Ecto neural progenitor cell (in vitro differentiated cells): ENCODE measurements at regions not wholly inside any gene's neighbourhood (a gene's known extent, or its start where the extent isn't known, plus 50 kb on each side); places are given as distances from the start of the nearest gene placed in this dataset.
"Not testable (repeated sequence)": the region's sequence is repeated elsewhere in the genome, so short reads cannot be mapped to it uniquely, and the experiment has no call there.

Experiments used
- DNase-seq: peaks from one replicate; pipeline ENCODE4 v3.0.0-alpha.2; 2018; ENCODE audit warnings: low spot score

DNA sequence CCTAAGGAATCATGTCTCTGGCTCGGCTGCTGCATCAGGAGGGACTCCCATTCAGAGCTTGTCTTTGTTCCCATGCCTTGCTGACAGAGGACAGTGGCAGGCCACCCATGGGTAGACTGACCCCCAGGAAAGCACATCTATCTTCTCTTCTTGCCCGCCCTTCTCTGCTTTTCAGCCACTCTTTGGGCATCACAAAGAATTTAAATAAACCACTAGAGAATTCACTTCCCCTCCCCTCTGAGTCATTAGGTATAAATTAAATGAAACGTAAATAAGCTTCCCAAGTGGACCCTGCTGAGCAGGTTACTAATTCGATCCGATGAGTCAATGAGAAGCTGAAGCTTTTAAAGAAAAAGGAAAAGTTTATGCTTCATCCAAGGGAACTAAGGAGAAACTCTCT lies 97.0 kb downstream of the DRD1 start:
- no peak for DNase-seq

DNA sequence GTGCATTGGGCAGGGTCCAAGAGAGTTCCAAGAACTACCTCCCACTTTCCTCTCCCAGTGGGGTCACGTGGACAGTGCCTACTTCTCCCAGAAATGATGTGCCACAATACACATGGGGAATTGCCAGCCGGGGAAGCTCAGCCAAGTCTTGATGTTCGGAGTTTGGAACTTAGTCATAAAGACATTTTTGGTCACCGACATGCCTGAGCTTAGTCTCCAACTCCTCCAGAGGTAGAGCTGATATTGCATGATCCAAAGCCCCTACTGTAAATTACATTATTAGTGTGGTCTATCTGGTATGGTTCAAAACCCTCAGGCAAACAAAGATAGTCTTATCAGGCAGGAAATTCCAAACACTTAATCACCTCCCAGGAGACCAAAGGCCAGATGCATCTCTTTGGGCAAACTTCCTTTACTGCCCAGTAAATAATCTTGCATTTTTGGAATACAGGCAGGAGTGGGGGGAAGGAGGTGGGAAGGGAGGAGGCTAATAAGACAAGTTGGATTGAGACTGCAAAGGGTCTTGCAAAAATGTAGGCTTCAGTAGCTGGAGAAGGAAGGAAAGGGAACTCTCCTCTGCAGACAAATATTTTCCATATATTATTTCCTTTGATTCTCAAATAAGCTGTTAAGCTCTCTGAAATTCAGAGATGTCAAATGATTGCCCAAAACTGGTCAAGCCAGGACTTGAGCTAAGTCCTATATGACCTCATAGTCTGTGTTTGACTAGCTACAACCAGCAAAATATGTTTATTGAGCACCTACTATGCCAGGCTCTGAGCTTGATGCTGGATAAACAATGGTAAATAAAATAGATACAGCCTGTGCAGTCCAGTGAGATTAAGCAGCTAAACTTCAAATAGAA lies 99.4 kb downstream of the DRD1 start:
- no peak for DNase-seq

DNA sequence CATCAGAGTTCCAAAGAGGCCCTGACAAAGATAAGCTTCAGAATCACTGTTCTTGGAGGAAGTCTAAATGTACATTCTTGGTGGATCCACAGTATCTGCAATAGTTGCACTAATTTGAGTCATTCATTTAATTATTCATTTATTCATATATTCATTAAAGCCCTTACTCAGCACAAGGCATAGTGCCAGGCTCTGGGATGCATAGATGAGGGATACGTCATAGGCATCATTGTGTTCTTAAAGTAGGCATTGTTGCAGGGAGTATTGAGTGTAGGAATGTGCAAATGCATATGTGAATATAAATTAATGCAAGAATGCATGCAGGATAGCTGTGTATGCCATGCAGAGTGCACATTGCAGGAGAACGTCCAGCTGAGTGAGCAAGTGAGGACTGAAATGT lies 100.7 kb downstream of the DRD1 start:
- no peak for DNase-seq

DNA sequence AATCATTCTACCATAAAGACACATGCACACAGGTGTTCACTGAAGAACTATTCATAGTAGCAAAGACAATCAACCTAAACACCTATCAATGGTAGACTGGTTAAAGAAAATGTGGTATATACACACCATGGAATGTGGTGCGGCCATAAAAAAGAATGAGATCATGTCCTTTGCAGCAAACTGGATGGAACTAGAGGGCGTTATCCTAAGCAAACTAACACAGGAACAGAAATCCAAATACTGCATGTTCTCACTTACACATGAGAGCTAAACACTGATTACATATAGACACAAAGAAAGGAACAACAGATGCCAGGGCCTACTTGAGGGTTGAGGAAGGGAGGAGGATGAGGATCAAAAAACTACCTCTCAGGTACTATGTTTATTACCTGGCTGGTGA lies 103.8 kb downstream of the DRD1 start:
- DNase-seq = no peak

DNA sequence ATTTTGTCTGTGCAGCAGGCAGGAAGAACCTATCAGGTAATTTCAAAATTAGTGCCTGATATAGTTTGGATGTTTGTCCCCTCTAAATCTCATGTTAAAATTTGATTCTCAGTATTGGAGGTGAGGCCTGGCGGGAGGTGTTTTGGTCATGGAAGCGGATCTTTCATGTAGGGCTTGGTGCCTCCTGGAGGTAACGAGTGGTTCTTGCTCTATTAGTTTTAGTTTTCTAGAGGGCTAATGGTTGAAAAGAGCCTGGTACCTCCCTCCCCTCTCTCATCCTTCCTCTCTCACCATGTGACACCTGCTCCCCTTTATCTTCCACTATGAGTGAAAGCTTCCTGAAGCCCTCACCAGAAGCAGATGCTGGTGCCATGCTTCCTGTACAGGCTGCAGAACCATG lies 106.3 kb downstream of the DRD1 start:
- DNase-seq = no peak

DNA sequence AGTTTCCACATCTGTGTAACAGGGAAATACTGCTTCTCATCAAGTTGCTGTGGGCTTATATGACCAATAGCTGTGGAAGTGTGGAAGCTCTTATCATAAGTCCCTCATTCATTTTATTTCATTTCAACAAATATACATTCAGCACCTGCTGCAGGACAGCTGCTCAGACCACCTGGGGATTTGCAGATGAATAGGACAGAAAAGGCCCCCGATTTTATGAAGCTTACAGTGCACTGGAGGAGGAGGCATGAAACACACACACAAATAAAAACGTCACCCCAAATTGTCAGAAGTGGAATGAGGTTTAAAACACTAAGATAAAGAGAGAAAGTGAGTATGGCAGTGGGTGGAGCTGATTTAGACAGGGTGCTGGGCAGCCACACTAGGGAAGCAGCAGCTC lies 107.2 kb downstream of the DRD1 start:
- DNase-seq = no peak

DNA sequence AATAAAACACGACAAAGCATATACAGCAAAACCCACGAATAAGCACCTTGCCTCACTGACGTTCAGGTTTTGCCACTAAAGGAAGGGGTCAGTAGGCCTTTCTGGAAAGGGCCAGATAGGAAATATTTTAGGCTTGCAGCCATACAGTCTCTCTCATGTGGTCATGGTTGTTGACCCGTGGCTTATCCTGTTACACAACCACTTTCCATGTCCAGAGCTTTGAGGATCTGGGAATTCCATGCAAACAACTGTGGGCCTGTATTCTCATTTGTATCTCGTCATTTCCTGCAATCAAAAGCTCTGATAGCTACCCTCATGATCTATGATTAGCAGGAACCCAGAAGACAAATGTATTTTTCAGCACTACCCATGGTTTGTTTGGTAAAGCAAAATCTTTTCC lies 108.3 kb downstream of the DRD1 start:
- no peak for DNase-seq

DNA sequence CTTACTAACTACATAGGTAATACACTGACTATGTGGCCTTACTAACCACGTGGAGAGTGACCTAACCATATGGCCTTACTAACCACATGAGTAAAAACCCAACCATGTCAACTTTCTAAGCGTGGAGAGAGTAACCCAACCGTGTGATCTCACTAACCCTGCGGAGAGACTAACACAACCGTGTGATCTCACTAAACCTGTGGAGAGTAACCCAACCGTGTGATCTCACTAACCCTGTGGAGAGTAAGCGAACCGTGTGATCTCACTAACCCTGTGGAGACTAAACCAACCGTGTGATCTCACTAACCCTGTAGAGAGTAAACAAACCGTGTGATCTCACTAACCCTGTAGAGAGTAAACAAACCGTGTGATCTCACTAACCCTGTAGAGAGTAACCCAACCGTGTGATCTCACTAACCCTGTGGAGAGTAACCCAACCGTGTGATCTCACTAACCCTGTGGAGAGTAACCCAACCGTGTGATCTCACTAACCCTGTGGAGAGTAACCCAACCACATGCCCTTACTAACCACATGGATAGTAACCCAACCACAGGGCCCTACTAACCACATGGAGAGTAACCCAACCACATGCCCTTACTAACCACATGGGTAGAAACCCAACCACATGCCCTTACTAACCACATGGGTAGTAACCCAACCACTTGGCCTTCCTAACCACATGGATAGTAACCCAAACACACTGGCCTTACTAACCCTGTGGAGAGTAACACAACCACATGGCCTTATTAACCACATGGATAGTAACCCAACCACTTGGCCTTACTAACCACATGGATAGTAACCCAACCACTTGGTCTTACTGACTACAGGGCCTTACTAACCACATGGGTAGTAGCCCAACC lies 112.6 kb downstream of the DRD1 start:
- DNase-seq = not testable (repeated sequence)

DNA sequence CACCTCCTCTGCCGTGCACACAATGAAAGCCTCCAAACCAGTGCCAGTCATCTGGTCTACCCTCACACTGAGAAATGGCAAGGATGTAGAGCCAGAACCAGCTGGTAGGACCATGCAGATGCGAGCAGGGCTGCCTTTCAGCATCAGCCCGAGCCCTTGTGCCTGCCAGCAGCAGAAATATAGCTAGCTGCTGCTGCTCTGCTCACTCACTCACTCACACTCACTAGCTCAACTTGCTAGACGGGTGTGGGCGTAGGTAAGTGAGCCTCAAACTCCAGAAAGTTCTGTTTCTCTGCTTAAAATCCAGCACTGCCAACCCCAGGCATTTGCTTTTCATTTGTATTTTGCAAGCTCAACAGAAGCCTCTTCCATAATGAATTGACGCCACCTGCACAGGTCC lies 114.0 kb downstream of the DRD1 start:
- DNase-seq = no peak

DNA sequence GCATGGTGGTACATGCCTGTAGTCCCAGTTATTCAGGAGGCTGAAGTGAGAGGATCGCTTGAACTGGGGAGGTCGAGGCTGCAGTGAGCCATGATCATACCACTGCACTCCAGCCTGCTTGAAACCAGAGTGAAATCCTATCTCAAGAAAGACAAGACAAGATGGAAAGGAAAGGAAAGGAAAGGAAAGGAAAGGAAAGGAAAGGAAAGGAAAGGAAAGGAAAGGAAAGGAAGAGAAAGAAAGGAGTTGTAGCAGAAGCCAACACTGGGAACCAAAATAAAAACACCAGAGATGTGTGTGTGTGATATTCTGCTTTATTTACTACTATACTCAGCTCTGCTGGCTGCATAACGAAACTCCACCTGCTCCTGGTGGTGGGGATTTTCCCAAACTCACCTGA lies 115.3 kb downstream of the DRD1 start:
- no peak for DNase-seq

DNA sequence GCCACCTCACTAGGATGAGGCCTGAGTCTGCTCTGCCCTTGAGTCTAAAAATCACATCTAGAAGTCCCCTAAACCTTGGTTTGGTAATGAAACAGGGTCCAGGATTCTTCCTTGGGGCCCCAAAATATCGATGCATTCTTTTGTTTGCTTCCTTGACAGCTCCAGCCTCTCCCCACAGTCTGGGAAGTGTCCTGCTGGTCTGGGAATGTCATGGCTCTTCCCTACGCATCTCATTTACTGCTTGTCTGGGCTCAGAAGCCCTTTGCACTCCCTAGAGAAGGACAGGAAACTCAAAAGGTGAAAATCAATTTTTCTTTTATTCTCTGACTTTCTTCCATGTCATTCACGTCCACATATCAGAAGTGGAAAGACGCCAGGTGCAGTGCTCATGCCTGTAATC lies 115.8 kb downstream of the DRD1 start:
- no peak for DNase-seq

DNA sequence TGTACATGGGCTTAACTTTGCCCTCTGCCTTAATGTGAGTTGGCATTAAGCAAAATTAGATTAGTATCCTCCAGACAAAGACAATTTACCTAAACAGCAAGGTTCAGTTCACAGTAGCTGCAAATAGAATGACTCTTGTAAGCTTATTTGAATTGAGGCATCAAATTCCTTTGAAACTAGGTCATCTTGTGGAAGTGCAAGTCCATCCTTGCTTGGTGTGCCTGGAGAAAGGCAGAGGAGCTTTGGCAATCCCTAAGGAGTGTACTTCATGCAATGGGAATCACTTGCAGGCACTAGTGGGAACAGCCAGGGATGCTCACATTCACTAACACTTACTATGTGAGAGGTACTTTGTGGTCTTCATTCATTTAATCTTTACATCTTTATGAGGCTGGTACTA lies 118.3 kb downstream of the DRD1 start:
- no peak for DNase-seq

DNA sequence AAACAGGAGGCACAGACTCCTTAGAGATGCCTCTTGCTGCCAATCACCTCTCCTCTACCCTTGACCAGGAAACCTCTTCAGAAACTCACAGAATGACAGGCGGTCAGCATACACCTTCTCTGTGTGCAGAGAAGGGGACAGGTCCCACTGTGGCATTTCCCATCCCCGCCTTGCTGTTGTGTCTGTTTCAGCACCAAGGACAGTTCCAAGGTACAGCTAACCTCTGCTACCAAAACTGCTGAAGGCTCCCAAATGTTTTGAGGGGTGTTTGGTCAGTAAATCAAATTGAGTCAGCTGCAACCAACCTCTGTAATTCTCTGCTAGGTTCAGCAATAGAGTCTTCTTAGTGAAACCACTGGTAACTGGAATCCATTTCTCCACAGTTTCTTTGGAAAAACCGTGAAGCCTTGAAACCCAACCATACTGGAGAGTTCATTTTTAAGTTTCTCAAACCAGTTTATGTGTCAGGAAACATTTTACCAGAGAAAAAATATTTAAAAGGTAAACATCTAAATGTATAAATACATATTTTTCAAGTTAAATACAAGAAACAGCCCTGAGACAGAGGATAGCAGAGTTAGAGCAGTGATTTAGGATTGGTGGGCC lies 122.0 kb downstream of the DRD1 start:
- DNase-seq = peak; percentile 75

DNA sequence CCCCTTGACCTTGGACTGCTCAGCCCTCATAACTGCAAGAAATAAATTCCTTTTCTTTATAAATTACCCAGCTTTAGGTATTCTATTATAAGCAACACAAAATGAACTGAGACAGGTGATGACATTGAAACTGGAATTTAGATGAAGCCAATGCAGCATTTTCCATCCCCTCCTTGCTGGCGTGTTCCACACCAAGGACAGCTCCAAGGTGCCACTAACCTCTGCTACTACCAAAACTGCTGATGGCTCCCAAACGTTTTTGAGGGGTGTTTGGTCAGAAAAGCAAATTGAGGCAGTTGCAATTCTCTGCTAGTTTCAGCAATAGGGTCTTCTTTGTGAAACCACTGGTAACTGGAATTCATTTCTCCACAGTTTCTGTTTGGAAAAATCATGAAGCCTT lies 124.8 kb downstream of the DRD1 start:
- no peak for DNase-seq

DNA sequence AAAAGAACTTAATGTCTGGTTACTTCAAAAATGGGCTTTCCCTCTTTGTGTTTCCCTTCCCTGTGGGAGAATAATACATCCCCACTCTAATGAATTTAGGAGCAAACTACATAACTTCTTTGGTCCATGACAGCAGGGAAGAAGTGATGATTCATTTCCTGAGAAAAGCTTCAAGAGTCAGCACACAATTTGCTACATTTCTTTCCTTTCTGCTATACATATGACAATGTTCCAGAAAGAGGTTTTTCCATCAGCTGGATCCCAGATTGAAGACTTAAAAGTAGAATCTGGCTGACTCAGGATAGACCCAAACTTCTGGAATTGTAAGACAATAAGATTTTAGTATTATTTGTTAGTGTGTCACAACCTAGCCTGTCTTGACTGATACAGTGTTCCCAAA lies 126.1 kb downstream of the DRD1 start:
- no peak for DNase-seq

DNA sequence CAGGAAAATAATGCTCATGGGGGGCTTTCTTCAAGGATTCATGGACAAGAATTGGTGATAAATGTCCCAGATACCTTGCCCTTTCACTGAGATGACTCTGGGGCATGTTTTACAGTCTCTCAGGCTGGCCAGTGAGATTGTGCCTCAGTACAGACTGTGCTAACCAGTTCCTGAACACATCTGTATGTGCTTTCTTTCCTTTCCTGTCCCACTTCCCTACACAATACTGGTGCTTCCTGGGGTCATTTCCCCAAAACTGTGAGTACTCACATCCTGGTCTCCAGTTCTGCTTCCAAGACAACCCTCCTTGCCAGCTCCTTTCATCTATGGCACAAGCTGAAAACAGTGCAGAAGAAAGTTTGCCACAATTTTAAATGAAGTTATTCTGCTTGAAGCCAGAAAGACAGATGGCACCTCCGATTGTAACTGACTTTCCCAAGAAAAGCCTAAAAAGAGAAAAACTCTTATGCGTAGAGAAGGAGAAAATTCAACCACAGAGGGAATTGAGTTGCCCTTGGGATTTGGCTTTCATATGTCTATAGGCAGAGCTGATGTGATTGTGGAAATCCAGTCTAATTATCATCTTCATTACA lies 134.7 kb downstream of the DRD1 start:
- no peak for DNase-seq

DNA sequence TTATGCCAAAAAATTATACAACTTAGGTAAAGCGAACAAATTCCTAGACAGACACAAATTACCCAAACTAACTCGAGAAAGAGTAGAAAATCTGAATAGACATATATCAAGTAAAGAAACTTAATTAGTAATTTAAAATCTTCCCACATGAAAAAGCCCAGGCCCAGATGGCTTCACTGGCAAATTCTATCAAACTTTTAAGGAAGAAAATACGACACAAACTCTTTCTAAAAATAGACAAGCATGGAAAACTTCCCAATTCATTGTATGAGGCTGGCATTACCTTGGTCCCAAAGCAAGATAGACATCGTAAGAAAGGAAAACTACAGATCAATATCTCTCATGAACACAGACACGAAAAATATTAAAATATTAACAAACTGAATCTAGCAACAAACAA lies 135.3 kb downstream of the DRD1 start:
- no peak for DNase-seq

DNA sequence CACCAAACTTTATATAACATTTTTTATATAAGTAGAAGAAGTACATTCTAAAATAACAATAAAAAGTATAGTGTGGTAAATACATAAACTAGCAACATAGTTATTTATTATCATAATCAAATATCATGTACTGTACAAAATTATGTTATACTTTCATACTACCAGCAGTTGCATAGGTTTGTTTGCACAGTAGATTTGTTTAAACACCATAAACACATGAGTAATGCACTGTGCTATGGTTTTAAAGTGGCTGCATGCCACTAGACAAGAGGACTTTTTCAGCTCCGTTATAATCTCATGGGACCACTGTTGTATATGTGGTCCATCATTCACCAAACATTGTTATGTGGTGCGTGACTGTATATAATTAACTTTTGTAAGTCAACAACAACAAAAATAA lies 137.6 kb downstream of the DRD1 start:
- DNase-seq = no peak

DNA sequence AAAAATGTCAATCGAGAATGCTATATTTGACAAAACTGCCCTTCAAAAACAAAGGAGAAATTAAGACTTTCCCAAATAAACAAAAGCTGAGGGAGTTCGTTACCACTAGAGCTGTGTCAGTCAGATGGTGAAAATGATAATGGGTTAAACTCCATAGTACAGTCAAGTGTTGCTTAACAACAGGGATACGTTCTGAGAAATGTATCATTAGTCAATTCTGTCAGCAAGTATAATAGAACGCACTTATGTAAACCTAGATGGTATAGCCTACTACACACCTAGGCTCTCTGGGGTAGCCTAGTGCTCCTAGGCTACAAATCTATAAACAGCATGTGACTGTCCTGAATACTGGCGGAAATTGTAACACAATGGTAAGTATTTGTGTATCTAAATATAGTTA lies 138.7 kb downstream of the DRD1 start:
- DNase-seq = no peak

DNA sequence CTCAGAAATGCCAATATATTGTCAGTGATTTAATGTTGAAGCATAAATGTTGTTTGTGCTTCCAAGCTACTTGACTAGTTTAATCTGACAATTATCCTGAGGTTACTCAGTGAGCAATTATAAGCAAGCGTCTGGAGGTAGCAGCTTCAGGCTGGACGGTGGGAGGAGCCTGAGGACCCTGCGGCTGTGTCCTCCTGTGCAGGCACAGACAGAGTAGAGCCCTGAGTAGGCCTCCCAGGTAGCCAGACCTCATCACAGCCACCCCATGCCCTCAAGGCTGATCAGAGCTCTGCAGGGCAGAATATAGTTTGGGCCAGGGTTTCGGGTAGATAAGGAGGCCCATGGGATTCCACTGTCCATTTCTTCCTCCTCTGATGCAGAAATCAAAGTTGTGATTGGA lies 153.6 kb downstream of the DRD1 start:
- no peak for DNase-seq

DNA sequence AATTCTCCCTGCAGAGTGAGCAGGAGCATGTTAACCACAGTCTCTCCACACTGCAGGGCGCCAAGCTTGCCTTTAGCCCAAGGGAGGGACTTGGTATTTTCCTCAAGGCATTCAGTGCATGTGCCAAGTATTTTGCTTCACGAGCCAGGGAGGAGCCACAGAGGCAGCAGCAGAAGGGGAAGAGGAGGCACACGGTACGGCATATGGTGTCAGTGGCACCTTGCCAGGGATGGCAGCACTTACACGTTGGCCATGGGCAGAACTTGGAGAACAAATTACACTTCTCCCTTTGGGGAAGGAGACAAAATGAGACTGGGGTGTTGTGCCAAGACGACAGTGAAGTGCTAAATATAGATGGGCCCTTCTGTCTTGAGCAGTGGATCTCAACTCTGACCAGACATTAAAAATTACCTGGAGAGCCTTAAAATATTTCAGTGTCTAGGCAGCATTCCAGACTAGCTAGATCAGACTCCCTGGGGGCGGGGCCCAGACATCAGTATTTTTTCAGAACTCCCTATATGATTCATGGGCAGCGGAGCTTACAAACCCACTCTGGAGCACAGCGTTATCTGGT lies 155.8 kb downstream of the DRD1 start:
- DNase-seq = no peak

DNA sequence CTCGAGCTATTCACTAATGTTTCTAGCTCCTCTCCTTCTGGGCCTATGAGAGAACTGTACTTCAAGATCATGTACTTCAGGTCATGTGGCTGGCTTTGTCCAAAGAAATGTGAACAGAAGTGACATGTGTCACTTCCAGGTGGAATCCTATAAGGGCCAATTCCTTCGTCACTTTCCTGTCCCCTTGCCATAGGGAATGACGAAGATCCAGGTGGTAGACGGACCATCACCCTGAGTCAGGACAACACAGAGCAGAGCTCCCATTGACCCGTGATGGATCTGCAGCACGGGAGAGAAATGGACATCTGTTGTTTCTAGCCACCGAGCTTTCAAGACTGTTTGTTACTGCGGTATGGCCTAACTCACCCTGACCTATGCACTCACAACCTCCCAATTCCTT lies 157.0 kb downstream of the DRD1 start:
- no peak for DNase-seq
